ENCODE measurements at regions not wholly inside any gene's neighbourhood (a gene's known extent, or its start where the extent isn't known, plus 50 kb on each side); places are given as distances from the start of the nearest gene placed in this dataset.

DNA sequence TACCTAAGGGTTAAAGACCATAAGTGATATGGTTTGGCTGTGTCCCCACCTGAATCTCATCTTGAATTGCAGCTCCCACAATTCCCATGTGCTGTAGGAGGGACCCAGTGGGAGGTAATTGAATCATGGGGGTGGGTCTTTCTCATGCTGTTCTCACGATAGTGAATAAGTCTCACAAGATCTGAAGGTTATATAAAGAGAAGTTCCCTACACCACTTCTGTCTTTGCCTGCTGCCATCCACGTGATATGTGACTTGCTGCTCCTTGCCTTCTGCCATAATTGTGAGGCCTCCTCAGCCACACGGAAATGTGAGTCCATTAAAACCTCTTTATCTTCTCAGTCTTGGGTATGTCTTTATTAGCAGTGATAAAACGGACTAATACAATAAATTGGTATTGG lies 75.0 kb upstream of the CADPS start:
- TF ChIP-seq, protein P1, sequence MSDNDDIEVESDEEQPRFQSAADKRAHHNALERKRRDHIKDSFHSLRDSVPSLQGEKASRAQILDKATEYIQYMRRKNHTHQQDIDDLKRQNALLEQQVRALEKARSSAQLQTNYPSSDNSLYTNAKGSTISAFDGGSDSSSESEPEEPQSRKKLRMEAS (IDR thresholded peaks at IDR 0.05), result no peak
- TF ChIP-seq EP300 (IDR thresholded peaks at IDR 0.05; ENCODE audit: borderline replicate concordance) (no peak), FOXM1 (IDR thresholded peaks at IDR 0.05; ENCODE audit: borderline replicate concordance, low read depth) (no peak), TAF1 (IDR thresholded peaks at IDR 0.05; ENCODE audit: low read depth) (no peak), CREB1 (IDR thresholded peaks at IDR 0.05; ENCODE audit: low read depth) (no peak), TCF12 (IDR thresholded peaks at IDR 0.05; ENCODE audit: low read depth) (no peak), RAD21 (IDR thresholded peaks at IDR 0.05; ENCODE audit: low read depth) (no peak)
- TF ChIP-seq, protein P2, sequence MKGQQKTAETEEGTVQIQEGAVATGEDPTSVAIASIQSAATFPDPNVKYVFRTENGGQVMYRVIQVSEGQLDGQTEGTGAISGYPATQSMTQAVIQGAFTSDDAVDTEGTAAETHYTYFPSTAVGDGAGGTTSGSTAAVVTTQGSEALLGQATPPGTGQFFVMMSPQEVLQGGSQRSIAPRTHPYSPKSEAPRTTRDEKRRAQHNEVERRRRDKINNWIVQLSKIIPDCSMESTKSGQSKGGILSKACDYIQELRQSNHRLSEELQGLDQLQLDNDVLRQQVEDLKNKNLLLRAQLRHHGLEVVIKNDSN (IDR thresholded peaks at IDR 0.05), result no peak
- TF ChIP-seq, protein P3, sequence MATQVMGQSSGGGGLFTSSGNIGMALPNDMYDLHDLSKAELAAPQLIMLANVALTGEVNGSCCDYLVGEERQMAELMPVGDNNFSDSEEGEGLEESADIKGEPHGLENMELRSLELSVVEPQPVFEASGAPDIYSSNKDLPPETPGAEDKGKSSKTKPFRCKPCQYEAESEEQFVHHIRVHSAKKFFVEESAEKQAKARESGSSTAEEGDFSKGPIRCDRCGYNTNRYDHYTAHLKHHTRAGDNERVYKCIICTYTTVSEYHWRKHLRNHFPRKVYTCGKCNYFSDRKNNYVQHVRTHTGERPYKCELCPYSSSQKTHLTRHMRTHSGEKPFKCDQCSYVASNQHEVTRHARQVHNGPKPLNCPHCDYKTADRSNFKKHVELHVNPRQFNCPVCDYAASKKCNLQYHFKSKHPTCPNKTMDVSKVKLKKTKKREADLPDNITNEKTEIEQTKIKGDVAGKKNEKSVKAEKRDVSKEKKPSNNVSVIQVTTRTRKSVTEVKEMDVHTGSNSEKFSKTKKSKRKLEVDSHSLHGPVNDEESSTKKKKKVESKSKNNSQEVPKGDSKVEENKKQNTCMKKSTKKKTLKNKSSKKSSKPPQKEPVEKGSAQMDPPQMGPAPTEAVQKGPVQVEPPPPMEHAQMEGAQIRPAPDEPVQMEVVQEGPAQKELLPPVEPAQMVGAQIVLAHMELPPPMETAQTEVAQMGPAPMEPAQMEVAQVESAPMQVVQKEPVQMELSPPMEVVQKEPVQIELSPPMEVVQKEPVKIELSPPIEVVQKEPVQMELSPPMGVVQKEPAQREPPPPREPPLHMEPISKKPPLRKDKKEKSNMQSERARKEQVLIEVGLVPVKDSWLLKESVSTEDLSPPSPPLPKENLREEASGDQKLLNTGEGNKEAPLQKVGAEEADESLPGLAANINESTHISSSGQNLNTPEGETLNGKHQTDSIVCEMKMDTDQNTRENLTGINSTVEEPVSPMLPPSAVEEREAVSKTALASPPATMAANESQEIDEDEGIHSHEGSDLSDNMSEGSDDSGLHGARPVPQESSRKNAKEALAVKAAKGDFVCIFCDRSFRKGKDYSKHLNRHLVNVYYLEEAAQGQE (IDR thresholded peaks at IDR 0.05; ENCODE audit: low read depth), result no peak

DNA sequence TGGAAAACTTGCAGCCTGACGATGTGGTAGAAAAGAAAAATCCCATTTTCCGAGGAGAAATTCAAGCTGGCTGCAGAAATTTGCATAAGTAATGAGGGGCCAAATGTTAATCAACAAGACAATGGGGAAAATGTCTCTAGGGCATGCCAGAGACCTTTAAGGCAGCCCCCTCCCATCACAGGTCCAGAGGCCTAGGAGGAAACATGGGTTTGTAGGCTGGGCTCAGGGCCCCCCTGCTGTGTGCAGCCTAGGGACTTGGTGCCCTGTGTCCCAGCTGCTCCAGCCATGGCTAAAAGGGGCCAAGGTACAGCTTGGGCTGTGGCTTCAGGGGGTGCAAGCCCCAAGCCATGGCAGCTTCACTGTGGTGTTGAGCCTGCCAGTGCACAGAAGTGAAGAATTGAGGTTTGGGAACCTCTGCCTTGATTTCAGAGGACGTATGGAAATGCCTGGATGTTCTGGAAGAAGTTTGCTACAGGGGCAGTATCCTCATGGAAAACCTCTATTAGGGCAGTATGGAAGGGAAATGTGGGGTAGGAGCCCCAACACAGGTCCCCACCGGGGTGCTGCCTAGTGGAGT lies 75.9 kb upstream of the CADPS start:
- no peak for TF ChIP-seq NFIC (IDR thresholded peaks at IDR 0.05)
- TF ChIP-seq, protein P1 (IDR thresholded peaks at IDR 0.05), result no peak
- no peak for TF ChIP-seq RAD21 (IDR thresholded peaks at IDR 0.05; ENCODE audit: low read depth)
- TF ChIP-seq, protein P3 (IDR thresholded peaks at IDR 0.05; ENCODE audit: low read depth), result no peak
- TF ChIP-seq, protein P2 (IDR thresholded peaks at IDR 0.05), result no peak
- TF ChIP-seq CREB1 (IDR thresholded peaks at IDR 0.05; ENCODE audit: low read depth), result no peak
- no peak for TF ChIP-seq TEAD4 (IDR thresholded peaks at IDR 0.05)
- TF ChIP-seq ZBTB7A (IDR thresholded peaks at IDR 0.05; ENCODE audit: low read depth), result no peak
- no peak for TF ChIP-seq EGR1 (IDR thresholded peaks at IDR 0.05)
- TF ChIP-seq TAF1 (IDR thresholded peaks at IDR 0.05; ENCODE audit: low read depth), result no peak
- TF ChIP-seq YY1 (IDR thresholded peaks at IDR 0.05; ENCODE audit: low read depth), result no peak
- TF ChIP-seq EP300 (IDR thresholded peaks at IDR 0.05; ENCODE audit: borderline replicate concordance), result no peak
- TF ChIP-seq TCF12 (IDR thresholded peaks at IDR 0.05; ENCODE audit: low read depth), result no peak
- no peak for TF ChIP-seq CEBPB (IDR thresholded peaks at IDR 0.05)
- no peak for TF ChIP-seq FOXM1 (IDR thresholded peaks at IDR 0.05; ENCODE audit: borderline replicate concordance, low read depth)

DNA sequence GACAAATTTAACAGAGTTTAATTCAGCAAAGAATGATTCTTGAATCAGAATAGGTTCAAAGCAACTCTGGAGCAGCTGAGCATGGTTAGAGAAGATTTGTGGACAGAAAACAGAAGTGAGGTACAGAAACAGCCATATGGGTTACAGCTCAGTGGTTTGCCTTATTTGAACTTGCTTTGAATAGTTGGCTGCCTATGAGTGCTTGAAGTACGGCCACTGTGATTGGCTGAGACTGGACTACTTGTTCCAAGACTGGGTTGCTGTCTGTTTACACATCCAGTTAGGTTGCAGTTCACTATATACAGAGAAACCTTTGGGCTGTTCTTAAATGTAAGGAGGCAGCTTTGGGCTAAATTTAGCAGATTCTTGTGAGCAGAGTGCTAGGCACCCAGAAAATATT lies 79.4 kb upstream of the CADPS start:
- TF ChIP-seq EP300 (IDR thresholded peaks at IDR 0.05; ENCODE audit: borderline replicate concordance), result no peak
- TF ChIP-seq, protein P3 (IDR thresholded peaks at IDR 0.05; ENCODE audit: low read depth), result no peak
- no peak for TF ChIP-seq YY1 (IDR thresholded peaks at IDR 0.05; ENCODE audit: low read depth)
- no peak for TF ChIP-seq FOXM1 (IDR thresholded peaks at IDR 0.05; ENCODE audit: borderline replicate concordance, low read depth)
- TF ChIP-seq, protein P1 (IDR thresholded peaks at IDR 0.05), result no peak
- TF ChIP-seq CREB1 (IDR thresholded peaks at IDR 0.05; ENCODE audit: low read depth), result no peak
- TF ChIP-seq TAF1 (IDR thresholded peaks at IDR 0.05; ENCODE audit: low read depth), result no peak
- TF ChIP-seq TEAD4 (IDR thresholded peaks at IDR 0.05), result no peak
- TF ChIP-seq CEBPB (IDR thresholded peaks at IDR 0.05), result no peak
- no peak for TF ChIP-seq TCF12 (IDR thresholded peaks at IDR 0.05; ENCODE audit: low read depth)
- TF ChIP-seq RAD21 (IDR thresholded peaks at IDR 0.05; ENCODE audit: low read depth), result no peak
- TF ChIP-seq NFIC (IDR thresholded peaks at IDR 0.05), result no peak
- no peak for TF ChIP-seq ZBTB7A (IDR thresholded peaks at IDR 0.05; ENCODE audit: low read depth)

DNA sequence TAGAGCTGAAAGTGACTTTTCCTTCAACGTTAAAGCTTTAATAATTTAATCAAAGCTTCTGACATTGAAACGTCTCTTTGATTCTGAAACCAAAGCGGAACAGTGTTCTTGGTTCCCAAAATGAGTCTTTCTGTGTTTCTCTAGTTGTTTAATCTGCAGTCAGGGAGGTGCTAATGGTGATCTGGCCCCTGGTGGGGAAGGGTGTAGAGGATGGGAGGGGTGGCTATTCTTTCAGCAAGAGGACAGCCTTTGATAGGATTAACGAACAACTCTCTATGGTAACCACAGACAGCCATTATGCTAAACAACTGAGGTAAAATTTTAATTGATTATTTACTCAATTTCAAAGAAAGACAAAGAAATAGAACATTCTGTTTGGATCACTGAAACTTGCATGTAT lies 79.9 kb upstream of the CADPS start:
- TF ChIP-seq TEAD4 (IDR thresholded peaks at IDR 0.05), result no peak
- no peak for TF ChIP-seq CREB1 (IDR thresholded peaks at IDR 0.05; ENCODE audit: low read depth)
- TF ChIP-seq EGR1 (IDR thresholded peaks at IDR 0.05), result no peak
- no peak for TF ChIP-seq EP300 (IDR thresholded peaks at IDR 0.05; ENCODE audit: borderline replicate concordance)
- TF ChIP-seq, protein P3 (IDR thresholded peaks at IDR 0.05; ENCODE audit: low read depth), result no peak
- TF ChIP-seq NFIC (IDR thresholded peaks at IDR 0.05), result no peak
- TF ChIP-seq, protein P2 (IDR thresholded peaks at IDR 0.05), result no peak
- no peak for TF ChIP-seq CEBPB (IDR thresholded peaks at IDR 0.05)
- TF ChIP-seq, protein P1 (IDR thresholded peaks at IDR 0.05), result no peak
- no peak for TF ChIP-seq FOXM1 (IDR thresholded peaks at IDR 0.05; ENCODE audit: borderline replicate concordance, low read depth)
- TF ChIP-seq YY1 (IDR thresholded peaks at IDR 0.05; ENCODE audit: low read depth), result no peak
